Chondrocyte (in vitro differentiated cells): ENCODE measurements at regions not wholly inside any gene's neighbourhood (a gene's known extent, or its start where the extent isn't known, plus 50 kb on each side); places are given as distances from the start of the nearest gene placed in this dataset.
"Not testable (repeated sequence)": the region's sequence is repeated elsewhere in the genome, so short reads cannot be mapped to it uniquely, and the experiment has no call there.

ENCODE experiments used
- DNase-seq: peaks from one replicate; pipeline ENCODE4 v3.0.0; 2021; ENCODE audit warnings: mixed read lengths, low spot score
- H3K27ac Mint-ChIP-seq: one replicate; pipeline ENCODE4 v1.8.0; 2021; ENCODE audit warnings: mild to moderate bottlenecking, moderate library complexity, mixed read lengths; ENCODE audit not compliant: unreplicated experiment
- H3K27me3 Mint-ChIP-seq: 2 replicates; pipeline ENCODE4 v1.8.0; 2021; ENCODE audit warnings: low read depth, mixed read lengths
- H3K36me3 Mint-ChIP-seq: 2 replicates; pipeline ENCODE4 v1.8.0; 2021; ENCODE audit warnings: low read depth, mixed read lengths
- H3K4me1 Mint-ChIP-seq: 2 replicates; pipeline ENCODE4 v1.8.0; 2021; ENCODE audit warnings: low read depth, mild to moderate bottlenecking, mixed read lengths
- H3K4me3 Mint-ChIP-seq: one replicate; pipeline ENCODE4 v1.8.0; 2021; ENCODE audit warnings: mild to moderate bottlenecking, moderate library complexity, mixed read lengths; ENCODE audit not compliant: unreplicated experiment
- H3K9me3 Mint-ChIP-seq: 2 replicates; pipeline ENCODE4 v1.8.0; 2021; ENCODE audit warnings: low read depth, mixed read lengths
- TF ChIP-seq, protein P1 (sequence below): fragments of 200-600 bp; sonication (generic); IDR thresholded peaks from 2 replicates; pipeline ENCODE4 v1.5.0; 2021; ENCODE audit warnings: antibody characterized with exemption, mild to moderate bottlenecking, moderate library complexity

DNA sequence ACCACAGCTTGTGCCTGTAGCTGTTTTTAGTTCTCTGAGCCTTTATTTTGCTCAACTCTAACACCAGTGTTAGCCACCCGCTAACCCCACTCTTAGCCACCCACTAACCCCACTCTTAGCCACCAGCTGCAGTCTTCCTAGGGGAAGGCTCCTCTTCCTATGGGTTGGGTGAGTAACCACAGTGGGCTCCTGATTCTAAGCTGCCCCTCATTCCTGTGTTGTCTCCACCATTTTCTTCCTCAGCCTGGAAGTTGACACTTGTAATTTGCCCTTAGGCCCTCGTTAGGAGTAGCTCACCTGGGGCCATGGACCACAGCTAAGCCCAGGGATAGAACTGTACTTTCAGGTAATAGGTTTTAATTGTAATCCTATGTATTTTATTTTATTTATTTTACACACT lies 782.9 kb upstream of the TPTE start:
- Mint-ChIP-seq H3K4me3 (no peak overlapping the region), H3K27me3 (no peaks in the 10 kb centered on the region), H3K9me3 (peaks cover 40% of the 10 kb centered on the region), H3K36me3 (peaks cover 2% of the 10 kb centered on the region), H3K4me1 (no peaks in the 10 kb centered on the region), H3K27ac (no peak overlapping the region)
- TF ChIP-seq, protein P1, sequence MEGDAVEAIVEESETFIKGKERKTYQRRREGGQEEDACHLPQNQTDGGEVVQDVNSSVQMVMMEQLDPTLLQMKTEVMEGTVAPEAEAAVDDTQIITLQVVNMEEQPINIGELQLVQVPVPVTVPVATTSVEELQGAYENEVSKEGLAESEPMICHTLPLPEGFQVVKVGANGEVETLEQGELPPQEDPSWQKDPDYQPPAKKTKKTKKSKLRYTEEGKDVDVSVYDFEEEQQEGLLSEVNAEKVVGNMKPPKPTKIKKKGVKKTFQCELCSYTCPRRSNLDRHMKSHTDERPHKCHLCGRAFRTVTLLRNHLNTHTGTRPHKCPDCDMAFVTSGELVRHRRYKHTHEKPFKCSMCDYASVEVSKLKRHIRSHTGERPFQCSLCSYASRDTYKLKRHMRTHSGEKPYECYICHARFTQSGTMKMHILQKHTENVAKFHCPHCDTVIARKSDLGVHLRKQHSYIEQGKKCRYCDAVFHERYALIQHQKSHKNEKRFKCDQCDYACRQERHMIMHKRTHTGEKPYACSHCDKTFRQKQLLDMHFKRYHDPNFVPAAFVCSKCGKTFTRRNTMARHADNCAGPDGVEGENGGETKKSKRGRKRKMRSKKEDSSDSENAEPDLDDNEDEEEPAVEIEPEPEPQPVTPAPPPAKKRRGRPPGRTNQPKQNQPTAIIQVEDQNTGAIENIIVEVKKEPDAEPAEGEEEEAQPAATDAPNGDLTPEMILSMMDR: no peak
- DNase-seq: no peak

DNA sequence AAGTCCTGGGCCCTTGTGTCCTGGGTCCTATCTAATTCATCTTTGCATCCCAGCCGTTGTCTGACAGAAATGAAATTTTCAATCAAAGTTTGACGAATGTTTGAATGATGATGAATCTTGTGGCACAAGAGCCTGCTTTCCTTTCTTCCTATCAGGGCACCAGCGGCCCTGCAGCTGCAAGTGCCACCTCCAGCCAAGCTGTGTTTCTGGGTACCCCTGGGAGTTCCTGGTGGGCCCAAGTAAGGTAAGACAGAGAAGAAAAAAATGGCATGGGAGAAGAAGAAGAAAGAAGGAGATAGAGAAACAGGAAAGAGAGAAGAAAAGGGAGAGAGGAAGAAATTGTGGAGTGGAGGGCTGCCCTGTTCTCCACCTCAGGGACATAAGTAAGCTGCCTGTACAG lies 782.1 kb upstream of the TPTE start:
- TF ChIP-seq, protein P1: no peak
- Mint-ChIP-seq H3K4me3 (no peak overlapping the region), H3K36me3 (peaks cover 2% of the 10 kb centered on the region), H3K4me1 (no peaks in the 10 kb centered on the region), H3K27ac (no peak overlapping the region), H3K9me3 (peaks cover 40% of the 10 kb centered on the region), H3K27me3 (no peaks in the 10 kb centered on the region)
- DNase-seq: no peak

DNA sequence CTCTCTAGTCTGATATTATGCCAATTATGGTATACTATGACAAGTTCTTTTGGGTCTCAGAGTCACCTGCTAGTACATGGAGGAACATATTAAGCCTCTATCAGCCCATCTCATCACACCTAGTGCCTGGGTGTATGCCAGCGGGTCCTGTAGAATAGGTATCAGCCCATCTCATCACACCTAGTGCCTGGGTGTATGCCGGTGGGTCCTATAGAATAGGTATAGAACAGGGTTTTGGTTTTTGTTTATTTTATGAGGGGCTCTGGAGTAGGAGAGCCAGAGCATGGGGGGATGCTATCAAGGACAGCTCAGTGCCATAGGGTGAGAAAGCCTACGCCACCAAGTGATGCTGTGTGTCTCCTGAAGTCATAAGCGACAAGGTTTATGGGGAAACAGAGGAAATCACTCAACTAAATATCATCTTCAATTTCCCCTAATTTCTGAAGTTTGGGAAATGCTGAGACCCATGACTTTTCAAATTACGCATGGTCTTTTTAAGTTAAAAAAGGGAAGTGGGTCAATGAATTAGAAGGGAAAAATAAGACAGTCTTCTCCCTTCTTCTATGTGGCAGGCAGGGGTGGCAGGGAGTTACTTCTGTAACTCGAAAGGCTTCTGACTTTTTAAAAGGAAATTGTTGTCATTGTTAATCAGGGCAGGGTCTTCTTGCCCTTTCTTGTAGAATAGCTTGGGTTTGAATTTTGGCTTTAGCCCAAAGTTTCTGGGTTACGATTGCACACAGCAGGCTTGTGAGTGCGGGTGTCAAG lies 781.0 kb upstream of the TPTE start:
- not testable (repeated sequence) for DNase-seq, H3K27me3 Mint-ChIP-seq, H3K4me3 Mint-ChIP-seq, H3K36me3 Mint-ChIP-seq, H3K4me1 Mint-ChIP-seq, H3K27ac Mint-ChIP-seq
- peaks cover 40% of the 10 kb centered on the region for H3K9me3 Mint-ChIP-seq

DNA sequence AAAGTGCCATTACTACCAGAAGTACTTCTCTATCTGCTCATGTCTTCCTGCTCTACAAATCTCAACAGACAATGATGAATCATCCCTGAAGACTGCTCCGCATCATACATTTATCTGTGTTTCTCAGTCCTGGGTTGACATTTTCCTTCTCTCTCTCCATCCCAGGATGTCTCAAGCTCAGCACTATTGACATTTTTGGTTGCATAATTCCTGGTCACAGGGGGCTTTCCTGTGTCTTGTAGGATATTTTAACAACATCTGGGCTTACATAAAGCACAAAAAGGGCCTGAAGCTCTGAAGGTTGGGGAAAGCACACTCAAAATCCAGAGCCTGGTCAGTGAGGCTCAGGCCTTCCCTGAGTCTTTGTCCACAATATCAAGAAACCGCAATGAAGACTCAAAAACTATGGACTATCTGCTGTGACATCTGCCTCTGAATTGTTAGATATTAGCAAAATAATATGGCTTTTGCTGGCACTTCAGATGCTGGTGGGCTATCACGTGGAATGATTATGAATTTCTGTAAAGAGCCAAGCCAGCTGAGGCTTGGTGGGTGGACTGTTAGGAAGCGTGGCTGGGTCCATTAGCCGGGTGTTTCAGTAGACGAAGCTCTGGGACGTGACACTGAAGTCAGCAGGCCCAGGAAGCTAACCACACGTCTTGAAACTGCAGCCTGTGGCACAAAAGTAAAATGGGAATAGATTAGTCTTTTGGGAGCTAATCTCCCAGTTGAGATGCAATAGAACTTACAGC lies 780.2 kb upstream of the TPTE start:
- not testable (repeated sequence) for H3K36me3 Mint-ChIP-seq, H3K27me3 Mint-ChIP-seq, H3K27ac Mint-ChIP-seq, DNase-seq, H3K4me3 Mint-ChIP-seq, H3K4me1 Mint-ChIP-seq
- H3K9me3 Mint-ChIP-seq: peaks cover 40% of the 10 kb centered on the region

DNA sequence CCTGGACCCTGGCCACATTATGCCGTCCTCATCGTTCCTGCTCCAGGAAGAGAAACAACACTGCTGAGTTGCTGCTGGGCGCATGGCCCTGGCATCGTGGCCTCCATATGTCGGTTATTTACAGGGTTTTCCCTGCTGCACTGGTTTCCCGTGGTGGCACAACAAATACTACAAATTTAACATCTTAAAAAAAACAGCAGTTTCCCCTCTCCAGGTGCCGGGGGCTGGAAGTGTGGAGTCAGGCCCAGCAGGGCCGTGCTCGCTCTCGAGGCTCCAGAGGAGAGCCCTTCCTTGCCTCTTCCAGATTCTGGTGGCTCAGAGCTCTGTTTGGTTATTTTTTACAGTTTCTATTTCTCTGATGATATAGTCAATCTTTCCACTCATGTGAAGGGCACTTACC lies 777.8 kb upstream of the TPTE start:
- not testable (repeated sequence) for H3K4me1 Mint-ChIP-seq, H3K4me3 Mint-ChIP-seq, DNase-seq, H3K27me3 Mint-ChIP-seq, H3K36me3 Mint-ChIP-seq, H3K27ac Mint-ChIP-seq
- H3K9me3 Mint-ChIP-seq: peaks cover 47% of the 10 kb centered on the region

DNA sequence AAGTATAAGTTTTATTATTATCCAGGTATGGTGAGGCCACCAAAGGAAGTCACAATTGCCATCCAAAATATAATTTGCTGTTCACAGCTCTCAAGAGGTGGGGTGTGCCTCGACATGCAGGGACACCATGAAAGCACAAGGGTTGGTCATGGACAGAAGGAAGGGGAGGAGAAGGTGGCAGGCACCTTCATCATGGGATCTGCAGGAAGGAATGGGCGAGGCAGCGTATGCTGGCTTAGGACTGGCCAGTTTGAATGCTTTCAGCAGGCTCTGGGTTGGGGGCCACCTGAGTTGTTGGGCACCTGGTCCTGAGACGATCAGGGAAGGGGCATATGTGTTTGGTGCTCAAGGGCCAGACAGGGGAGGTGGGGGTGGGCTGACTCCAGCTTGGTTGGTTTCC lies 777.2 kb upstream of the TPTE start:
- not testable (repeated sequence) for H3K36me3 Mint-ChIP-seq, DNase-seq, H3K27me3 Mint-ChIP-seq, H3K27ac Mint-ChIP-seq, H3K4me3 Mint-ChIP-seq, H3K4me1 Mint-ChIP-seq
- peaks cover 45% of the 10 kb centered on the region for H3K9me3 Mint-ChIP-seq

DNA sequence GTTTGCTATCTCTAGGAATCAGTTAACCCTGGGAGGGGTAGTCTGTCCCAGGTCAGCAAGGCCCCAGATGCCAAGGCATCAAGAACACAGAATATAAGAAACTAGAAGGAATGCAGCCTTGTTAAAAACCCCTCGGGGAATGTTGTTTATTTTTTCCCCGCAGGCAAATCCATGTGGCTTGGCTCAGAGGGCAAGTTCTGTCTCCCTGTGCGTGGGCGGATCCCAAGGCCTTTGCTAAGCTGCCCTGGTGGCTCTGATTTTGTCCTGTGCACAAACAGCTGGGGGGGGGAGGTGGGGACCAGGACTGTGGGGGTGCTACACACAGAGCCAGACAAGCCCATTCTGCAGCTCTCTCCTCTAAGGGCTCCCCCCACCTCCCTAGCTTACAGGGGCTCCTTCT lies 776.8 kb upstream of the TPTE start:
- not testable (repeated sequence) for H3K36me3 Mint-ChIP-seq, DNase-seq, H3K4me1 Mint-ChIP-seq, H3K4me3 Mint-ChIP-seq, H3K27ac Mint-ChIP-seq, H3K27me3 Mint-ChIP-seq
- H3K9me3 Mint-ChIP-seq: peaks cover 41% of the 10 kb centered on the region

DNA sequence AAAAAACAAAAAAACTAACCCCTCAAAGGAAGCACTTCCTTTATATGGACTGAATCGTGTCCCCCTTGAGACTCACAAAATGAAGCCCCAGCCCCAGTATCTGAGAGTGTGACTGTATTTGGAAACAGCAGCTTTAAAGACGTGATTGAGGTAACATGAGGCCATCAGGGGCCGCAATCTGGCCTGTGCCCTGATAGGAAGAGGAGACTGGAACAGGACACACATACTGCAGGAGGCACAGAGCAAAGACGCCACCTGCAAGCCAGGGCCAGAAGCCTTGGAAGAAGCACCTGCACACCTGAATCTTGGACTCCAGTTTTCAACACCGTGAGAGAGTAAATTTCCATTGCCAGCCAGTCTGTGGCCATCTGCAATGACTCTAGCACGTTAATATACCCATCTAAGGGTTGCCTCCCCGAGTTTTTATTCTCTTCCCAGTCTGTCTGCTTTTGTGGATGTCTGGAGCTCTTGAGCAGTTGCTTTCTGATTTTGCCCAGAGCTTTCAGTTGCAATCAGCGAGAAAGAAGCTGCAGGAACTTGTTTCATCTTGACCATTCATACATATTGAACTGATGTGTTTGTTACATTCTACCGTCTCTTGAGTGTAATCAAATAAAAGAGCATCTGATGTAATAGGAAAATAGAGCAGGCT lies 775.8 kb upstream of the TPTE start:
- H3K4me3 Mint-ChIP-seq, H3K27me3 Mint-ChIP-seq, H3K27ac Mint-ChIP-seq, H3K36me3 Mint-ChIP-seq, H3K4me1 Mint-ChIP-seq, DNase-seq: not testable (repeated sequence)
- peaks cover 33% of the 10 kb centered on the region for H3K9me3 Mint-ChIP-seq

DNA sequence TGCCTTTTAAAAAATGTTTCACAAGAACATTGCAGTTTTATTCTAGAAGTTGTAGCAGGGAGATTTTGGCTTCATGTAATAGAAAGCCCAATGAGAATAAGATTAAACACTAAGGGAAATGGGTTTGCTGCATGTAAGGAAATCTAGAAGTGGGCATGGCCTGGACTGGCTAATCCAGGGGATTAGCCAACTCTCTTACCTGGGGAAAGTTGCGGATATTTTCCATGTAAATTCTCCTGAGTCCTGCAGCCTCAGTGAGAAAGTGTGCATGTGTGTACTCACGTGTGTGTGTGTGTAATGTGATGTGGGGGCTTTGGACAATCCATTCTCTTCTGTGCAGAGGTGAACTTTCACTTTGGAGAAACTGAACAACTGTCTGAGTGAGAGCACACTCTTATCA lies 775.1 kb upstream of the TPTE start:
- not testable (repeated sequence) for H3K4me1 Mint-ChIP-seq, H3K4me3 Mint-ChIP-seq
- H3K9me3 Mint-ChIP-seq: peaks cover 29% of the 10 kb centered on the region

DNA sequence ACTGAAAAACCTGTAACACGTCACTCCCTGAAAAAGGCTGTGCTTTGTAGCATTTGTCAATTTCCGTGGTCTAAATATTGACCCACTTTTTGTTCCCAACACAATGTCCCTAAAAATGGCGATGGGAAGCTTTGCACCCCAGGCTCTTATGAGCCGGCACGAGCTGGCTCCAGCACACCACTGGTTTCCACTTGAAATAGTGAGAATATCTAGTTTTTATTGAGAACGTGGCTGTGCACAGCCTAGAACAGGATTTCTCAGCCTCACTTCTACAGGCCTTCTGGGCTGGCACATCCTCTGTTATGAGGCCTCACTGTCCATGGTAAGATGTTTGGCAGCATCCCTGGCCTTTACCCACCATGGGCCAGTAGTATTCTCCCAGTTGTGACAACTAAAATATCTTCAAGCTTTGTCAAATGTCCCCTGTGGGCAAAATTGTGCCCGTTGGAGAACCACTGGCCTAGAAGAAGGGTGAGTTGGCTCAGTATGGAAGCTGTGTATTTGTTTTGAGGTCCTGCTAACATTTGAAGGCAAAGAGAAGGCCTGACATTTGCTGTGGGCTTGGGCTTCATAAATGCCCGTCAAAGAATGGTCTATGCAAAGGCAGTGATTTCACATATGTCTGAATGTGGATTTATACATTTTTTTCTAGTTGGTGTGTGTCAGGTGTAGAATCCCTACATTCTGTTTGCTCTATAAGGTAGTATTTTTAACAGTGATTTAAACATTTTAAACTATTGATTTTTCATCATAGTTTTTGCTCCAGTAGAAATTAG lies 774.4 kb upstream of the TPTE start:
- H3K9me3 Mint-ChIP-seq: peaks cover 22% of the 10 kb centered on the region
- not testable (repeated sequence) for DNase-seq, H3K27ac Mint-ChIP-seq, H3K4me1 Mint-ChIP-seq, H3K4me3 Mint-ChIP-seq, H3K27me3 Mint-ChIP-seq, H3K36me3 Mint-ChIP-seq

More for the DNA sequence above, 775.1 kb upstream of the TPTE start:
- not testable (repeated sequence) for H3K27me3 Mint-ChIP-seq, H3K36me3 Mint-ChIP-seq, H3K27ac Mint-ChIP-seq, DNase-seq
